HG03432 (cell line): ENCODE measurements at regions not wholly inside any gene's neighbourhood (a gene's known extent, or its start where the extent isn't known, plus 50 kb on each side); places are given as distances from the start of the nearest gene placed in this dataset.

Experiments used
- ATAC-seq: cut with Tn5 transposase; IDR thresholded peaks from one replicate; pipeline ENCODE4 v1.9.1; 2021; ENCODE audit warnings: mild to moderate bottlenecking, moderate library complexity; ENCODE audit not compliant: unreplicated experiment

- ATAC-seq: no peak
Measured at GRCh38 chr10:10794046-10794445, 223.6 kb upstream of the CELF2 start.

GRCh38 chr10:10794791-10795191 is 222.9 kb upstream of the CELF2 start:
- no peak for ATAC-seq

- no peak for ATAC-seq
Measured at GRCh38 chr10:10796061-10796773, 221.5 kb upstream of the CELF2 start.

GRCh38 chr10:10796774-10797415 is 220.8 kb upstream of the CELF2 start:
- no peak for ATAC-seq

- ATAC-seq: no peak
Measured at GRCh38 chr10:10797513-10797912, 220.2 kb upstream of the CELF2 start.

GRCh38 chr10:10798102-10798863 is 219.4 kb upstream of the CELF2 start:
- ATAC-seq: no peak

GRCh38 chr10:10798864-10799192 is 218.8 kb upstream of the CELF2 start:
- ATAC-seq: no peak

GRCh38 chr10:10800961-10801360 is 216.7 kb upstream of the CELF2 start:
- no peak for ATAC-seq

- ATAC-seq: no peak
Measured at GRCh38 chr10:10803278-10803677, 214.4 kb upstream of the CELF2 start.

- no peak for ATAC-seq
Measured at GRCh38 chr10:10804061-10804460, 213.6 kb upstream of the CELF2 start.

- no peak for ATAC-seq
Measured at GRCh38 chr10:10804998-10805740, 212.5 kb upstream of the CELF2 start.

GRCh38 chr10:10807106-10807505 is 210.6 kb upstream of the CELF2 start:
- ATAC-seq: no peak

GRCh38 chr10:10811562-10811961 is 206.1 kb upstream of the CELF2 start:
- ATAC-seq: no peak

GRCh38 chr10:10813656-10814055 is 204.0 kb upstream of the CELF2 start:
- ATAC-seq: no peak

- ATAC-seq: no peak
Measured at GRCh38 chr10:10814069-10814468, 203.6 kb upstream of the CELF2 start.

- no peak for ATAC-seq
Measured at GRCh38 chr10:10816447-10816846, 201.2 kb upstream of the CELF2 start.

- no peak for ATAC-seq
Measured at GRCh38 chr10:10817609-10818008, 200.1 kb upstream of the CELF2 start.

GRCh38 chr10:10818082-10818481 is 199.6 kb upstream of the CELF2 start:
- ATAC-seq: no peak

- ATAC-seq: no peak
Measured at GRCh38 chr10:10819206-10819856, 198.3 kb upstream of the CELF2 start.

GRCh38 chr10:10821926-10822325 is 195.7 kb upstream of the CELF2 start:
- ATAC-seq: no peak

- no peak for ATAC-seq
Measured at GRCh38 chr10:10824591-10825148, 193.0 kb upstream of the CELF2 start.
